Calu3 (cell line): ENCODE measurements at regions not wholly inside any gene's neighbourhood (a gene's known extent, or its start where the extent isn't known, plus 50 kb on each side); places are given as distances from the start of the nearest gene placed in this dataset.

Experiments
- BruUV-seq: library from RNA; stranded (reverse); fragments of 400-500 nt; replicated peaks from 2 replicates; lab custom pipeline; 2021; lab: Mats Ljungman, UMichigan
- CTCF ChIA-PET: fragments of 300-600 bp; sonication (Branson Sonifier 250); formaldehyde crosslinking; loops from one replicate; lab custom pipeline; 2022; ENCODE audit warnings: antibody characterized with exemption; lab: Charles Lee
- DNase-seq: peaks from one replicate; pipeline ENCODE4 v3.0.0; 2022
- H3K27ac Mint-ChIP-seq: one replicate; pipeline ENCODE4 v1.8.0; 2022; ENCODE audit warnings: mixed read lengths; ENCODE audit not compliant: unreplicated experiment
- H3K27me3 Mint-ChIP-seq: one replicate; pipeline ENCODE4 v1.8.0; 2022; ENCODE audit warnings: mixed read lengths; ENCODE audit not compliant: unreplicated experiment
- H3K36me3 Mint-ChIP-seq: one replicate; pipeline ENCODE4 v1.8.0; 2022; ENCODE audit warnings: mild to moderate bottlenecking, moderate library complexity, mixed read lengths; ENCODE audit not compliant: insufficient read depth, unreplicated experiment
- H3K4me1 Mint-ChIP-seq: one replicate; pipeline ENCODE4 v1.8.0; 2022; ENCODE audit warnings: mild to moderate bottlenecking, low read depth, mixed read lengths; ENCODE audit not compliant: unreplicated experiment
- H3K4me3 Mint-ChIP-seq: one replicate; pipeline ENCODE4 v1.8.0; 2022; ENCODE audit warnings: mild to moderate bottlenecking, low read depth, moderate library complexity, mixed read lengths; ENCODE audit not compliant: unreplicated experiment
- H3K9me3 Mint-ChIP-seq: one replicate; pipeline ENCODE4 v1.8.0; 2022; ENCODE audit warnings: low read depth, mixed read lengths; ENCODE audit not compliant: unreplicated experiment
- CTCF ChIP-seq: fragments of 200-600 bp; IDR thresholded peaks from one replicate; pipeline ENCODE4 v1.8.0; 2022; ENCODE audit warnings: antibody characterized with exemption; ENCODE audit not compliant: unreplicated experiment
- intact Hi-C: fragments of 100-400 bp; cut with micrococcal nuclease; formaldehyde crosslinking; loops from one replicate; pipeline ENCODE4 v1.10.0; 2022; ENCODE audit not compliant: unreplicated experiment

DNA sequence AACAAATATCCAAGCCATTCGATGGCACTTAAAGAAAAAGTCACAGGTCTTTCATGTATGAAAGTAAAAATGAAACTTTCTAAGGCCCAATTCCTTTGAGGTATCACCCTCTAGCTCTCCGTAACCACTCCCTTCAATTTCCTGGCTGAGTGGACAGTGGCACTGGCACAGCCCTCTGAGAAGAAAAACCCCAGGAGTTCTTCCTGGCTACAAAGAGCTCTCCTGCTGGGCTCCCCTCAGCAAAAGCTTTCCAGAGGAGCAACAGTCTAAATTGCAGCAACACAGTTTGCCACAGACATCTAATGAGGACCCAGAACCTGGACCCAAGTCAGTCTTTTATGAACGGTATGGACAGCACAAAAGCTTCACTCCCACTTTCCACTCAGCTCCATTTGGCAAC lies 71.8 kb downstream of the FUNDC1 start:
- no peaks in the 10 kb centered on the region for H3K27me3 Mint-ChIP-seq
- H3K9me3 Mint-ChIP-seq: peaks cover 2% of the 10 kb centered on the region
- TF ChIP-seq CTCF: no peak
- no peaks in the 10 kb centered on the region for H3K36me3 Mint-ChIP-seq
- no peak for DNase-seq
- no peaks in the 10 kb centered on the region for H3K4me1 Mint-ChIP-seq
- CTCF ChIA-PET: no interaction called here
- intact Hi-C loops: no loop called here
- H3K4me3 Mint-ChIP-seq: no peak overlapping the region
- no peak overlapping the region for H3K27ac Mint-ChIP-seq
- BruUV-seq: no TSS peak

DNA sequence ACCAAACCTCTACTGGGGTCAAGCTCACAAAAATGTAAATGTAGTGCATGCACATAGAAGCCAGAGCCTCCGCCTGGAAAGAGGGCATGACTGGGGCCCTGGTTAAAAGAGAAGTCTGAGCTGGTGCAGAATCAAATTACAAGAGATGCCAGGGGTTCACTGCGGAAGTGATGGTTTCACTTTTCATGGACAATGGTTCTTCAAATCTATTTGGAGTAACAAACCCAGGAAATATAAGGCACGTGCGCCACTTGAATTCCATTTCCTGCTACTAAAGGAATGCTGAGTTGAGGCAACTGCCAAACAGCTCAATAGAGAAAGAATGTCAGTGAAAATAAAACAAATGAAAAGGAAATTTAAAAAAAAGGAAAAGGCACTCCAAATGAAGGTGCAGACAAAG lies 79.8 kb downstream of the FUNDC1 start:
- Mint-ChIP-seq H3K27ac (peak overlapping the region; percentile 48), H3K9me3 (peaks cover 9% of the 10 kb centered on the region), H3K4me3 (no peak overlapping the region), H3K4me1 (peaks cover 9% of the 10 kb centered on the region), H3K36me3 (no peaks in the 10 kb centered on the region), H3K27me3 (no peaks in the 10 kb centered on the region)
- CTCF ChIA-PET: interaction anchor here (0.5 kb wide), 1 partner anchor 210 kb away, joined by 3 read pairs; no protein-coding TSS in a partner anchor
- peak; percentile 3 for DNase-seq
- intact Hi-C loops: no loop called here
- BruUV-seq: no TSS peak
- TF ChIP-seq CTCF: no peak

DNA sequence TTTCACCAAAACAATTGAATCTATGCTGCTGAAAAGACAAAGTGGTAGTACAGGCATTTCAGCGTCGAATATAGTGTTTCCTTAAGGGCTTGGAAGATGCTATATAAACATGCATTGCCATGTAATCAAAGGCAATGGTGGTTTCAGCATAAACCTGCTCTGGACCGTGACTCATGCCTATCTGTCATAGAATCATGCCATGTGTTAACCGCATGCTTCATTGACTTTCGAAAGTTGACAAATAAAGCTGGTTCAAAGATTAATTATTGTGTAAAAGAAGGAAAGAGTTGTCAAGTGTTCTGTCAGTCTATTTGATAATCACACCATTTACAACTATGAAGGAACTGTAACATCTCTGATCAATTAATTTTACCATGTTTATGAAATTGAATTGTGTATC lies 83.2 kb downstream of the FUNDC1 start:
- no TSS peak for BruUV-seq
- peak; percentile 21 for DNase-seq
- Mint-ChIP-seq H3K4me1 (peaks cover 9% of the 10 kb centered on the region), H3K9me3 (peaks cover 9% of the 10 kb centered on the region), H3K4me3 (no peak overlapping the region), H3K27me3 (no peaks in the 10 kb centered on the region), H3K36me3 (no peaks in the 10 kb centered on the region), H3K27ac (no peak overlapping the region)
- CTCF ChIA-PET: no interaction called here
- intact Hi-C loops: no loop called here
- TF ChIP-seq CTCF: no peak

- CTCF ChIA-PET: no interaction called here
- no peak for TF ChIP-seq CTCF
- intact Hi-C loops: no loop called here
- no peak overlapping the region for H3K4me3 Mint-ChIP-seq
- H3K36me3 Mint-ChIP-seq: no peaks in the 10 kb centered on the region
- no peak overlapping the region for H3K27ac Mint-ChIP-seq
- H3K4me1 Mint-ChIP-seq: no peaks in the 10 kb centered on the region
- no peaks in the 10 kb centered on the region for H3K9me3 Mint-ChIP-seq
- no peak for DNase-seq
- BruUV-seq: no TSS peak
- no peaks in the 10 kb centered on the region for H3K27me3 Mint-ChIP-seq
Measured at GRCh38 chrX:44456685-44457084, 86.0 kb downstream of the FUNDC1 start.
